ENCODE measurements at regions not wholly inside any gene's neighbourhood (a gene's known extent, or its start where the extent isn't known, plus 50 kb on each side); places are given as distances from the start of the nearest gene placed in this dataset.
"Not testable (repeated sequence)": the region's sequence is repeated elsewhere in the genome, so short reads cannot be mapped to it uniquely, and the experiment has no call there.

GRCh38 chr7:69110450-69111050 is 487.7 kb upstream of the AUTS2 start:
- H3K27me3 ChIP-seq (ENCODE audit: control insufficient read depth, insufficient read depth, low read length), result no peaks in the 10 kb centered on the region
- H3K36me3 ChIP-seq (ENCODE audit: control insufficient read depth, insufficient read depth, low read length), result no peaks in the 10 kb centered on the region
- H3K9ac ChIP-seq (ENCODE audit: low read length), result no peak overlapping the region
- no peaks in the 10 kb centered on the region for H3K4me1 ChIP-seq (ENCODE audit: control insufficient read depth, insufficient read depth, low read length)
- H3K4me3 ChIP-seq (ENCODE audit: low read length), result no peak overlapping the region
- no peaks in the 10 kb centered on the region for H3K9me3 ChIP-seq (ENCODE audit: control insufficient read depth, low read length)

GRCh38 chr7:69114374-69114773 is 483.9 kb upstream of the AUTS2 start:
- no peak overlapping the region for H3K4me3 ChIP-seq (ENCODE audit: low read length)
- H3K4me1 ChIP-seq (ENCODE audit: control insufficient read depth, insufficient read depth, low read length), result no peaks in the 10 kb centered on the region
- no peaks in the 10 kb centered on the region for H3K9me3 ChIP-seq (ENCODE audit: control insufficient read depth, low read length)
- no peaks in the 10 kb centered on the region for H3K27me3 ChIP-seq (ENCODE audit: control insufficient read depth, insufficient read depth, low read length)
- no peaks in the 10 kb centered on the region for H3K36me3 ChIP-seq (ENCODE audit: control insufficient read depth, insufficient read depth, low read length)
- no peak overlapping the region for H3K9ac ChIP-seq (ENCODE audit: low read length)

GRCh38 chr7:69115788-69116187 is 482.5 kb upstream of the AUTS2 start:
- no peaks in the 10 kb centered on the region for H3K4me1 ChIP-seq (ENCODE audit: control insufficient read depth, insufficient read depth, low read length)
- no peaks in the 10 kb centered on the region for H3K27me3 ChIP-seq (ENCODE audit: control insufficient read depth, insufficient read depth, low read length)
- no peaks in the 10 kb centered on the region for H3K9me3 ChIP-seq (ENCODE audit: control insufficient read depth, low read length)
- H3K4me3 ChIP-seq (ENCODE audit: low read length), result no peak overlapping the region
- H3K36me3 ChIP-seq (ENCODE audit: control insufficient read depth, insufficient read depth, low read length), result no peaks in the 10 kb centered on the region
- no peak overlapping the region for H3K9ac ChIP-seq (ENCODE audit: low read length)

- H3K36me3 ChIP-seq (ENCODE audit: control insufficient read depth, insufficient read depth, low read length); H3K9ac ChIP-seq (ENCODE audit: low read length): not testable (repeated sequence)
Measured at GRCh38 chr7:69116196-69116595, 482.1 kb upstream of the AUTS2 start.

GRCh38 chr7:69122953-69123352 is 475.3 kb upstream of the AUTS2 start:
- Histone ChIP-seq H3K4me3 (ENCODE audit: low read length) (no peak overlapping the region), H3K9me3 (ENCODE audit: control insufficient read depth, low read length) (no peaks in the 10 kb centered on the region), H3K4me1 (ENCODE audit: control insufficient read depth, insufficient read depth, low read length) (no peaks in the 10 kb centered on the region), H3K9ac (ENCODE audit: low read length) (no peak overlapping the region), H3K27me3 (ENCODE audit: control insufficient read depth, insufficient read depth, low read length) (no peaks in the 10 kb centered on the region), H3K36me3 (ENCODE audit: control insufficient read depth, insufficient read depth, low read length) (no peaks in the 10 kb centered on the region)

More at GRCh38 chr7:69116196-69116595, 482.1 kb upstream of the AUTS2 start:
- not testable (repeated sequence) for H3K27me3 ChIP-seq (ENCODE audit: control insufficient read depth, insufficient read depth, low read length); H3K9me3 ChIP-seq (ENCODE audit: control insufficient read depth, low read length); H3K4me1 ChIP-seq (ENCODE audit: control insufficient read depth, insufficient read depth, low read length); H3K4me3 ChIP-seq (ENCODE audit: low read length)

- no peaks in the 10 kb centered on the region for H3K36me3 ChIP-seq (ENCODE audit: control insufficient read depth, insufficient read depth, low read length)
- H3K9ac ChIP-seq (ENCODE audit: low read length), result no peak overlapping the region
- H3K9me3 ChIP-seq (ENCODE audit: control insufficient read depth, low read length), result no peaks in the 10 kb centered on the region
- H3K27me3 ChIP-seq (ENCODE audit: control insufficient read depth, insufficient read depth, low read length), result no peaks in the 10 kb centered on the region
- H3K4me1 ChIP-seq (ENCODE audit: control insufficient read depth, insufficient read depth, low read length), result no peaks in the 10 kb centered on the region
- H3K4me3 ChIP-seq (ENCODE audit: low read length), result no peak overlapping the region
Measured at GRCh38 chr7:69126896-69127479, 471.3 kb upstream of the AUTS2 start.

- no peak overlapping the region for H3K9ac ChIP-seq (ENCODE audit: low read length)
- no peaks in the 10 kb centered on the region for H3K4me1 ChIP-seq (ENCODE audit: control insufficient read depth, insufficient read depth, low read length)
- no peak overlapping the region for H3K4me3 ChIP-seq (ENCODE audit: low read length)
- H3K27me3 ChIP-seq (ENCODE audit: control insufficient read depth, insufficient read depth, low read length), result no peaks in the 10 kb centered on the region
- no peaks in the 10 kb centered on the region for H3K9me3 ChIP-seq (ENCODE audit: control insufficient read depth, low read length)
- H3K36me3 ChIP-seq (ENCODE audit: control insufficient read depth, insufficient read depth, low read length), result no peaks in the 10 kb centered on the region
Measured at GRCh38 chr7:69129524-69129923, 468.8 kb upstream of the AUTS2 start.

- no peaks in the 10 kb centered on the region for H3K36me3 ChIP-seq (ENCODE audit: control insufficient read depth, insufficient read depth, low read length)
- H3K4me3 ChIP-seq (ENCODE audit: low read length), result no peak overlapping the region
- no peak overlapping the region for H3K9ac ChIP-seq (ENCODE audit: low read length)
- H3K4me1 ChIP-seq (ENCODE audit: control insufficient read depth, insufficient read depth, low read length), result no peaks in the 10 kb centered on the region
- no peaks in the 10 kb centered on the region for H3K9me3 ChIP-seq (ENCODE audit: control insufficient read depth, low read length)
- no peaks in the 10 kb centered on the region for H3K27me3 ChIP-seq (ENCODE audit: control insufficient read depth, insufficient read depth, low read length)
Measured at GRCh38 chr7:69129951-69130350, 468.3 kb upstream of the AUTS2 start.

- no peaks in the 10 kb centered on the region for H3K36me3 ChIP-seq (ENCODE audit: control insufficient read depth, insufficient read depth, low read length)
- no peaks in the 10 kb centered on the region for H3K9me3 ChIP-seq (ENCODE audit: control insufficient read depth, low read length)
- H3K4me3 ChIP-seq (ENCODE audit: low read length), result no peak overlapping the region
- H3K9ac ChIP-seq (ENCODE audit: low read length), result no peak overlapping the region
- no peaks in the 10 kb centered on the region for H3K27me3 ChIP-seq (ENCODE audit: control insufficient read depth, insufficient read depth, low read length)
- H3K4me1 ChIP-seq (ENCODE audit: control insufficient read depth, insufficient read depth, low read length), result no peaks in the 10 kb centered on the region
Measured at GRCh38 chr7:69130396-69130795, 467.9 kb upstream of the AUTS2 start.

- no peaks in the 10 kb centered on the region for H3K36me3 ChIP-seq (ENCODE audit: control insufficient read depth, insufficient read depth, low read length)
- no peaks in the 10 kb centered on the region for H3K9me3 ChIP-seq (ENCODE audit: control insufficient read depth, low read length)
- no peak overlapping the region for H3K4me3 ChIP-seq (ENCODE audit: low read length)
- no peak overlapping the region for H3K9ac ChIP-seq (ENCODE audit: low read length)
- no peaks in the 10 kb centered on the region for H3K4me1 ChIP-seq (ENCODE audit: control insufficient read depth, insufficient read depth, low read length)
- H3K27me3 ChIP-seq (ENCODE audit: control insufficient read depth, insufficient read depth, low read length), result no peaks in the 10 kb centered on the region
Measured at GRCh38 chr7:69134316-69134715, 464.0 kb upstream of the AUTS2 start.

GRCh38 chr7:69147631-69148030 is 450.6 kb upstream of the AUTS2 start:
- Histone ChIP-seq H3K9me3 (ENCODE audit: control insufficient read depth, low read length) (no peaks in the 10 kb centered on the region), H3K9ac (ENCODE audit: low read length) (no peak overlapping the region), H3K4me1 (ENCODE audit: control insufficient read depth, insufficient read depth, low read length) (no peaks in the 10 kb centered on the region), H3K27me3 (ENCODE audit: control insufficient read depth, insufficient read depth, low read length) (no peaks in the 10 kb centered on the region), H3K4me3 (ENCODE audit: low read length) (no peak overlapping the region), H3K36me3 (ENCODE audit: control insufficient read depth, insufficient read depth, low read length) (no peaks in the 10 kb centered on the region)

GRCh38 chr7:69149804-69150782 is 448.2 kb upstream of the AUTS2 start:
- Histone ChIP-seq H3K9ac (ENCODE audit: low read length) (no peak overlapping the region), H3K9me3 (ENCODE audit: control insufficient read depth, low read length) (no peaks in the 10 kb centered on the region), H3K27me3 (ENCODE audit: control insufficient read depth, insufficient read depth, low read length) (no peaks in the 10 kb centered on the region), H3K4me1 (ENCODE audit: control insufficient read depth, insufficient read depth, low read length) (no peaks in the 10 kb centered on the region), H3K36me3 (ENCODE audit: control insufficient read depth, insufficient read depth, low read length) (no peaks in the 10 kb centered on the region), H3K4me3 (ENCODE audit: low read length) (no peak overlapping the region)
